RWPE1 (cell line): ENCODE measurements at regions not wholly inside any gene's neighbourhood (a gene's known extent, or its start where the extent isn't known, plus 50 kb on each side); places are given as distances from the start of the nearest gene placed in this dataset.
"Not testable (repeated sequence)": the region's sequence is repeated elsewhere in the genome, so short reads cannot be mapped to it uniquely, and the experiment has no call there.

Source experiments
- CTCF ChIA-PET: fragments of 350-600 bp; sonication (Branson Sonifier 250); formaldehyde crosslinking; extraction: SDS; loops from one replicate; lab custom pipeline; 2021; lab: Yijun Ruan, JAX
- POLR2A ChIA-PET: fragments of 400-600 bp; formaldehyde crosslinking; extraction: SDS; loops from one replicate; lab custom pipeline; 2020; ENCODE audit warnings: antibody characterized with exemption; ENCODE audit not compliant: low non-redundant PET; lab: Yijun Ruan, JAX
- DNase-seq: peaks from one replicate; pipeline ENCODE4 v3.0.0; 2012; ENCODE audit warnings: low spot score
- H3K27ac ChIP-seq: fragments of 450-650 bp; 2 replicates; pipeline ENCODE4 v1.5.1; 2017
- TF ChIP-seq, protein P1 (sequence below): fragments of 450-650 bp; conservative IDR thresholded peaks from 2 replicates; pipeline ENCODE4 v1.5.1; 2017; ENCODE audit warnings: low read depth, mild to moderate bottlenecking

DNA sequence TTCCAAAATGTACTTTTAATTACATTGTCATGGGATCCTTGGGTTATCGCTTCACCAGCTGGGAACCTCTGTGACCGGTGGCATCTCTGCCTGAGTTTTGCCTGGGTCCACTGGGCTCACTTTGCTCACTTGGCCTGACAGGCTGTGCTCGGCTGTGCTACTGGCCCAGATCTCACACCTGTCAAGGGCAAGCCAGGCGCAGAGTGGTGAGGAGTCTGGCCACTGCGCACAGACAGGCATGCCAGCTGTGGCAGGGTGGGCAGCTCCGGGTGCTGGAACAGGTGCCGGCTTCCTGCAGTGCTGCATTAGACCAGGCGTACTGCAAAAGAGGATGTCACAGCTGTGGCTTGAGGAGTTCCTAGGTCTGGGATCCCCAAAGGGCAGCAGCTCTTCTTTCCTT is 489.8 kb downstream of the TENT5A start:
- POLR2A ChIA-PET, result no interaction called here
- H3K27ac ChIP-seq, result no peak overlapping the region
- no peak for DNase-seq
- CTCF ChIA-PET, result no interaction called here
- TF ChIP-seq, protein P1, sequence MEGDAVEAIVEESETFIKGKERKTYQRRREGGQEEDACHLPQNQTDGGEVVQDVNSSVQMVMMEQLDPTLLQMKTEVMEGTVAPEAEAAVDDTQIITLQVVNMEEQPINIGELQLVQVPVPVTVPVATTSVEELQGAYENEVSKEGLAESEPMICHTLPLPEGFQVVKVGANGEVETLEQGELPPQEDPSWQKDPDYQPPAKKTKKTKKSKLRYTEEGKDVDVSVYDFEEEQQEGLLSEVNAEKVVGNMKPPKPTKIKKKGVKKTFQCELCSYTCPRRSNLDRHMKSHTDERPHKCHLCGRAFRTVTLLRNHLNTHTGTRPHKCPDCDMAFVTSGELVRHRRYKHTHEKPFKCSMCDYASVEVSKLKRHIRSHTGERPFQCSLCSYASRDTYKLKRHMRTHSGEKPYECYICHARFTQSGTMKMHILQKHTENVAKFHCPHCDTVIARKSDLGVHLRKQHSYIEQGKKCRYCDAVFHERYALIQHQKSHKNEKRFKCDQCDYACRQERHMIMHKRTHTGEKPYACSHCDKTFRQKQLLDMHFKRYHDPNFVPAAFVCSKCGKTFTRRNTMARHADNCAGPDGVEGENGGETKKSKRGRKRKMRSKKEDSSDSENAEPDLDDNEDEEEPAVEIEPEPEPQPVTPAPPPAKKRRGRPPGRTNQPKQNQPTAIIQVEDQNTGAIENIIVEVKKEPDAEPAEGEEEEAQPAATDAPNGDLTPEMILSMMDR, result no peak

DNA sequence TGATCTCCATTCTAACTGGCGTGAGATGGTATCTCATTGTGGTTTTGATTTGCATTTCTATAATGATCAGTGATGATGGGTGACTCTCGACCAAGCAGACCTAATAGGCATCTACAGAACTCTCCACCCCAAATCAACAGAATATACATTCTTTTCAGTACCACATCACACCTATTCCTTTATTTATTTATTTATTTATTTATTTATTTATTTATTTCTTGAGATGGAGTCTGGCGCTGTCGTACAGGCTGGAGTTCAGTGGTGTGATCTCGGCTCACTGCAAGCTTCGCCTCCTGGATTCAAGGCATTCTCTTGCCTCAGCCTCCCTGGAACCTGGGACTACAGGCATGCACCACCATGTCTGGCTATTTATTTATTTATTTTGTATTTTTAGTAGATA is 496.3 kb downstream of the TENT5A start:
- DNase-seq, CTCF ChIA-PET, POLR2A ChIA-PET, H3K27ac ChIP-seq: not testable (repeated sequence)

DNA sequence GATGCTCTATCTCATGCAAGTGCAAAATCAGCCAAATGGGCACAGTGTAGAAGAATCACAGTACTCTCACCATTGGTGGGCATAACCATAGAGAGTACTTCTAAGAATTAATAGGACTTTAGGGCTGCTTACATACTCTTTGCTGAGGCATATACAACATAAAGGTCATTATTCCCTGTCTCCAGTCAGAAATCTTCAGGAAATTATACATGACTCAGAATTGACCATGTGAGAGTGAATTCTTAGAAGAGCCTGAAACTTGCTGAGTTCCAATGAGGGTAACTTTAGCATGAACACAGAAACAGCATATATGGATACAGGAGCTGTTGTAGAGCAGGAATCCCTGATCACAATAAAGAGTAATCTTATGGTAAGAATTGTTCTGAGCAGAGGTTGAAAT is 498.7 kb downstream of the TENT5A start:
- ChIA-PET CTCF (no interaction called here), POLR2A (no interaction called here)
- TF ChIP-seq, protein P1, result no peak
- no peak overlapping the region for H3K27ac ChIP-seq
- DNase-seq, result no peak

DNA sequence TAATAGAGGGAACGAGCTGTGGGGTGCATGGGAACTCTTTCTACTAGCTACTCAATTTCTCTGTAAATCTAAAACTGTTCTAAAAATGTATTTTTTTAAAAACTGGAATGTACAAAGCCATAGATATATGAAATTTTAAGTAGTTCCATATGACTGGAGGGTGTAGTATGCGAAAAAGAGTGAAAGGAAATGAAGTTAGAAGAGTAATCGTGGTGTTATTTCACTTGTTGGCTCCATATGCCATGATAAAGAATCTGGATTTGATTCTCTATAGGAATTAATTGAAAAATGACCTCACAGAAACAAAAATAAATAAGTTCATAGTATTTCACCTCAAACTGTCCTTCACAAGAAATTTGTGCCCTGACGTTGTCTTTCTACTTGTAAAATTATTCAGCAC is 500.2 kb downstream of the TENT5A start:
- TF ChIP-seq, protein P1, result no peak
- DNase-seq, result no peak
- CTCF ChIA-PET, result no interaction called here
- H3K27ac ChIP-seq, result no peak overlapping the region
- POLR2A ChIA-PET, result no interaction called here

DNA sequence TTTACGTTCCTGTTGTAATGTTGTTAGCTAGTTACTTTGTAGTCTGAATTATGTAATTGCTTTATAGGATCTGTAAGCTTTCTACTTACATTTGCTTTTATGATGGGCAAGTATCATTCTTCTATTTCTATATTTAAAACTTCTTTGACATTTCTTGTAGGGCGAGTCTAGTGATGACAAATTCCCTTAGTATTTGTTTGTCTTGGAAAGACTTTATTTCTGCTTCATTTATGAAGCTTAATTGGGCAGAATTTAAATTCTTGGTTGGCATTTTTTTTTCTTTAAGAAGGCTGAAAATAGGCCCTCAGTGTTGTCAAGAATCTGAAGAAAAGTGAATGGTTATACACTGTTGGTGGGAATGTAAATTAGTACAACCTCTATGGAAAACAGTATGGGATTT is 506.3 kb downstream of the TENT5A start:
- ChIA-PET POLR2A (no interaction called here), CTCF (no interaction called here)
- TF ChIP-seq, protein P1, result no peak
- no peak for DNase-seq
- no peak overlapping the region for H3K27ac ChIP-seq

DNA sequence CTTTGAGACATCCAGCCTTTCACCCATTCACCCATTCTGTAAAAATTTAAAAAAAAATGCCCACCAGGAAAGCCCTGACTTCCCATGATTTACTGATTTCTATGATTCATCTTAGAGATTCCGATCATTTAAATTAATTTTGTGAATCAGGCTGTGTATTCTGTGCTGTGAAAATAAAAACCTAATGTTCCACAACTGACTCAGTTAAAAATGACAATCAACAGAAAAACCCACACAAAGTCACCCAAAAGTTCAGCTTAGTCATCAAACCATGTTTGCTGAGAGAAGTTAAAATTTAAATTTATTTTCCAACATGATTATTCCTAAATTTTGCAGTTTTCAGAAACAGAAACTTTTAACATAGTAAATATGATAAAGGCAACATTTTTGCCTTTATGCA is 509.9 kb downstream of the TENT5A start:
- H3K27ac ChIP-seq, result no peak overlapping the region
- DNase-seq, result no peak
- ChIA-PET CTCF (no interaction called here), POLR2A (no interaction called here)
- TF ChIP-seq, protein P1, result no peak

DNA sequence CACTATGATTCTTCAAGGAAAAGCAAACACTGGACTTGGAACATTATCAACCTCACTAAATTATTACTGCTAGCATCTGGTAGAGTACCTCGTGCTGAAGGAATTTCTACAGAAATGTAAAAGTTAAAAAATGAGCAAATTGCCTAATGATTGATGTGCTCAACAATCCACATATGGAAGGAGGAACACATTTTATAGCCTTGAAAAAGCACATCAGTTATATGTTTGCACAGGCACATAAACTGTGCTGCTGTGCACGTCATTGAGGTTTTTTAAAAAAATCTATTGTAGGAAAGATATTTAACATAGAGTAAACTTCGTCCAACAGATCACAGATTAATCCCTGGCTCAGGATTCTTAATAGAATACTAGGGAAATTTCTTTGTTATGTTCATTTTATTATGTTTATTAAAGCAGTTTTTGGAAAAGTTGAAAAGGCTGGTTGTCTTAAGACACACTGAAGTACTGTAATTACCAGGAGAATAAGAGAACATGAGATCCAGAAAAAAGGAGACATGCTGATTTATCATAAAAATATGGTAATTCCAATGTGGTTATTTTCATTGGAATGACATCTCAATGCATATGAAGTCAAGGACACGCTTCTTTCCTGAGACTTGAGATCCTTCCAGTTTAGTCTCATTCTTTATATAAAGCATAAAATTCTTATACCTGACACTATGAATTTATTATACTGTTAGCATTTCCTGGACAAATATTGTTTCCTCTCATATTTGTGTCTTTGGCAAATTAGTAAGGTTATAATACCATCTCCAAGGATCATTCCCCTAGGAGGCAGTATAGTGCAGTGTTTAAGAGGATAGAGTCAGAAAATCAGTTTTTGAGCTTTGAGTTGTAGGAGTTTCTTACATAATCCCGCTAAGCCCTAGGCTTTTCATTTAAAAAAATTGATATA is 511.1 kb downstream of the TENT5A start:
- no peak overlapping the region for H3K27ac ChIP-seq
- DNase-seq, result no peak
- POLR2A ChIA-PET, result no interaction called here
- TF ChIP-seq, protein P1, result no peak
- CTCF ChIA-PET, result interaction anchor here (0.7 kb wide), 1 partner anchor 46 kb away, joined by 4 read pairs; no protein-coding TSS in a partner anchor
